Activated naive CD4-positive, alpha-beta T cell treated with anti-CD3 and anti-CD28 coated beads, Interleukin-2, amount 50 U/mL, for 24 hours (primary cell): ENCODE measurements at regions not wholly inside any gene's neighbourhood (a gene's known extent, or its start where the extent isn't known, plus 50 kb on each side); places are given as distances from the start of the nearest gene placed in this dataset.
"Not testable (repeated sequence)": the region's sequence is repeated elsewhere in the genome, so short reads cannot be mapped to it uniquely, and the experiment has no call there.

Experiments
- H3K27ac Mint-ChIP-seq: one replicate; pipeline ENCODE4 v1.8.0; 2021; ENCODE audit warnings: mild to moderate bottlenecking, mixed read lengths
- H3K27me3 Mint-ChIP-seq: one replicate; pipeline ENCODE4 v1.8.0; 2021; ENCODE audit warnings: mixed read lengths
- H3K36me3 Mint-ChIP-seq: one replicate; pipeline ENCODE4 v1.8.0; 2021; ENCODE audit warnings: mixed read lengths
- H3K4me1 Mint-ChIP-seq: one replicate; pipeline ENCODE4 v1.8.0; 2021; ENCODE audit warnings: mixed read lengths
- H3K4me3 Mint-ChIP-seq: one replicate; pipeline ENCODE4 v1.8.0; 2021; ENCODE audit warnings: mild to moderate bottlenecking, mixed read lengths
- H3K9me3 Mint-ChIP-seq: one replicate; pipeline ENCODE4 v1.8.0; 2021; ENCODE audit warnings: mixed read lengths

DNA sequence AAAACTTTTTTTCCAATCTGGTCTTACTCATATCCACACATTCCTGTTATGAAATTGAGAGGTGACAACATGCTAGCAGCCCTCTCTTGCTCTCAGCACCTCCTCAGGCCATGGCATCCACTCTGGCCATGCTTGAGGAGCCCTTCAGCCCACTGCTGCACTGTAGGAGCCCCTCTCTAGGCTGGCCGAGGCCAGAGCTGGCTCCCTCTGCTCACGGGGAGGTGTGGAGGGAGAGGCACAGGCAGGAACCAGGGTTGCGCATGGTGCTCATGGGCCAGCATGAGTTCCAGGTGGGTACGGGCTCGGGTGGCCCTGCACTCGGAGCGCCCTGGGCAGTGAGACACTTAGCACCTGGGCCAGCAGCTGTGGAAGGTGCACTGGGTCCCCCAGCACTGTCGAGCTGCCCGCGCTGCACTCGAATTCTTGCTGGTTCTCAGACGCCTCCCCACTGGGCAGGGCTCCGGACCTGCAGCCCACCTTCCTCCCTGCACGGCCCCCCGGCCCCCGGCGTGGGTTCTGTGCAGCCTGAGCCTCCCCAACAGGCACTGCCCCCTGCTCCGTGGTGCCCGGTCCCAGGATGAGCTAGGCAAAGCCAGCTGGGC lies 1669.6 kb upstream of the CELF4 start:
- Mint-ChIP-seq H3K36me3 (no peaks in the 10 kb centered on the region), H3K27ac (no peak overlapping the region), H3K27me3 (no peaks in the 10 kb centered on the region), H3K9me3 (peaks cover 8% of the 10 kb centered on the region), H3K4me1 (no peaks in the 10 kb centered on the region), H3K4me3 (no peak overlapping the region)

DNA sequence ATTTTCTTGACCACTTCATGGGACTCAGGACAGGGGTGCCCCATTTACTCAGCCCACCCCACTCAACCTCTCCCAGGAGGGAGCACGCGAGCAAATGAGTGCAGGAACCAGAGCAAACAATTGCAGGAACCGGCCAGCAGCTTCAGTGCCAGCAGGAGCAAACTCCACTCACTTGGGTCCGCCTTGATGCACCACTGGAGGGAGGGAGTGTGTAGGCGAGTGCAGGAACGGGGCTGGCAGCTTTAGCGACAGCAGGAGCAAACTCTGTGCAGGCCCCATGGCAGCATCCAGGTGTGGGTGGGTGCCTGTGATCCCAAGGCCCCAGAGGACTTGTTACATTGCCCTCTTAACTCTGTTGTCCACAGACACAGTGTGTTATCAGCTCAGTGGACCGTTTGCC lies 1667.3 kb upstream of the CELF4 start:
- H3K27me3 Mint-ChIP-seq, result no peaks in the 10 kb centered on the region
- H3K36me3 Mint-ChIP-seq, result no peaks in the 10 kb centered on the region
- peaks cover 16% of the 10 kb centered on the region for H3K9me3 Mint-ChIP-seq
- no peaks in the 10 kb centered on the region for H3K4me1 Mint-ChIP-seq
- no peak overlapping the region for H3K4me3 Mint-ChIP-seq
- no peak overlapping the region for H3K27ac Mint-ChIP-seq

DNA sequence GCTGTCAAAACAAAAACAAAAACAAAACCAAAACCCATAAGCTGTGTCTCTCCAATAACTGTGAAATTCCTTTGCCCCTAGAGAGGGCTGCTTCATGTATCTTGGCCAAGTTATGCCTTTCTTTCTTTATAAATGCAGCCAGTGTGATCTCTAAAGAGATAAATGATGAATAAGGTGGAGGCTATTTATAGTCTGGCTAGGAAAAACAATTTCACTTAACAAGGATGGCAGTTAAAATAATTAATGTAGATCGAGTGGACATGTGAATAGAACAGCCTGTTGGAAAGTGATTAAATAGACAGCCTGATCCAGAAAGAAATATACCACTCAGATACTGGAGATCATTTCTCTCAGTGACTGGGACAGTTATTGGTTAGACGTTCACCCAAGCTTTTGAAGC lies 1666.9 kb upstream of the CELF4 start:
- Mint-ChIP-seq H3K4me1 (no peaks in the 10 kb centered on the region), H3K27ac (no peak overlapping the region), H3K36me3 (no peaks in the 10 kb centered on the region), H3K27me3 (no peaks in the 10 kb centered on the region), H3K4me3 (no peak overlapping the region), H3K9me3 (peaks cover 16% of the 10 kb centered on the region)

DNA sequence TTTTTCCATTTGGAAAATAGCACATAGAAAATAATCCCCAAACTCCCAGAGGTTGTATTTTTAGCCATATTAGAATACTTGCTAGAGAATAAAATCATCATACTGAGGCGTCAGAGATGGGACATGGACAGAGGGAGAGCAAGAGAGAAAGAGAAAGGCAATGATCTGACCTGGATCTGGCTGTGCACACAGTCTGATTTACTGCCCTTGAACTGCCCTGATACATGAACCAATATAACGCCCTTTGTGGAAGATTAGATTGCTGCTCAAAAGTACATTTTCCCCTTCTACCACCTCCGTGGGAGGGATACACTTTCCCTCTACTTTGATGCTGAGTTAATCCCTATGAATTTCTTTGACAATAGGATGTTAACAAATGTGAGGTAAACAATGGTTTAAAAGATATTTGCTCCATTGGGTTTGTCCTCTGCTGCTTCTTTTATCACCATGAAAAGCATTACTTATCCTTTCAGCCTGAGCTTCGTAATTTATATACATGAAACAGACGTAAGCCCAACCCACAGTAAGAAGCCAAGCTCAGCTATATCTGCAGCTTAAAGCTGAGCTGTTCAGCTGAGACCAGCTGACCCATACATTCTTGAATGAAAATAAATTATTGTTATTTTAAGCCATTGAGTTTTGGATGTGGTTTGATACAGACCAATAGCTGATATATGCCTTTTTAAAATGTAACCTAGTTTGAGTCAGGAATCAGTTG lies 1664.6 kb upstream of the CELF4 start:
- Mint-ChIP-seq H3K36me3 (no peaks in the 10 kb centered on the region), H3K4me3 (no peak overlapping the region), H3K9me3 (peaks cover 27% of the 10 kb centered on the region), H3K4me1 (no peaks in the 10 kb centered on the region), H3K27ac (no peak overlapping the region), H3K27me3 (no peaks in the 10 kb centered on the region)

DNA sequence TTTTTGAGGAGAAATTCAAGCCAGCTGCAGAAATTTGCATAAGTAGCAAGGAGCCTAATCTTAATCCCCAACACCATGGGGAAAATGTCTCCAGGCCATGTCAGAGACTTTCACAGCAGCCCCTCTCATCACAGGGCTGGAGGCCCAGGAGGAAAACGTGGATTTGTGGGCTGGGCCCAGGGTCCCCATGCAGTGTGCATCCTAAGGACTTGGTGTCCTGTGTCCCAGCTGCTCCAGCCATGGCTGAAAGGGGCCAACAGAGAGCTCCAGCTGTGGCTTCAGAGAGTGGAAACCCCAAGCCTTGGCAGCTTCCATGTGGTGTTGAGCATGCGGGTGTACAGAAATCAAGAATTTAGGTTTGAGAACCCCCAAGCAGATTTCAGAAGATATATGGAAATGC lies 1662.2 kb upstream of the CELF4 start:
- not testable (repeated sequence) for H3K27me3 Mint-ChIP-seq, H3K4me1 Mint-ChIP-seq, H3K27ac Mint-ChIP-seq, H3K4me3 Mint-ChIP-seq, H3K36me3 Mint-ChIP-seq
- H3K9me3 Mint-ChIP-seq, result peaks cover 31% of the 10 kb centered on the region

DNA sequence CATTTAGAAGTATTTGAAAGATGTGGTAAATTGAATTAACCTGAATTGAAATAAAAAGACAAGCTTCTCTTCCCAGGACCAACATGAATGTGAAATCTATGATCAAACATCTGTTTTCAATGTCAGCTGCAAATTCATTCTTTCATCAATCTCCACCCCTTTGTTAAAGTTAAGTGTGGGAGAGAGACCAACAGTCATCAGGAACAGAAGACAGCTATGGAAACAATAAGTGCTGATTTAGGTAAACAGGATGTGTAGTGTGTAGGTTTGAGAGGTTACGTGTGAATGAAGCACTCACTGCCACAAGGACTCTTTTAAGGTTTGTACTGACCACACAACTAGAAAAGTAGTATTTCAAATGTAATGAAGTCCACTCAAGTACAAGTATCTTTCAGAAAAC lies 1659.8 kb upstream of the CELF4 start:
- no peak overlapping the region for H3K4me3 Mint-ChIP-seq
- H3K9me3 Mint-ChIP-seq, result peaks cover 28% of the 10 kb centered on the region
- H3K27me3 Mint-ChIP-seq, result no peaks in the 10 kb centered on the region
- H3K27ac Mint-ChIP-seq, result no peak overlapping the region
- H3K4me1 Mint-ChIP-seq, result no peaks in the 10 kb centered on the region
- H3K36me3 Mint-ChIP-seq, result no peaks in the 10 kb centered on the region

DNA sequence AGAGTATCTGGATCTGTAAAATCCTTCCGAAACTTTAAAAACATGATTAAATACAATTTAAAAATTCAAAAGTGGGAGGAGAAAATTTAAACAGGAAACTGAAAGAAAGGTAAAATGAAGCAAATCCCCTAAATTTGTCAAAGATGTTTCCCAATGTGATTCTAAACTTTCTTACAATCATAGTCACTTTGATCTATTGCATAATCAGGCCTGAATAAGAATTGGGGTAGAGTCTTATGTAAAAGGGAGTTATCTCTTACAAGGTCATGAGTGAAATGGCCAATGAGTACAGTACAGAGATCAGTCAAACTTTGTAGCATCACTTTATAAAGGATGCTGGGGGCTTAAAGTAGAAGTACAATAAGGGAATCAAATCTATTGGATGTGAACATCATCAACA lies 1657.7 kb upstream of the CELF4 start:
- no peak overlapping the region for H3K4me3 Mint-ChIP-seq
- H3K27me3 Mint-ChIP-seq, result no peaks in the 10 kb centered on the region
- peaks cover 26% of the 10 kb centered on the region for H3K9me3 Mint-ChIP-seq
- no peaks in the 10 kb centered on the region for H3K4me1 Mint-ChIP-seq
- no peaks in the 10 kb centered on the region for H3K36me3 Mint-ChIP-seq
- H3K27ac Mint-ChIP-seq, result no peak overlapping the region

DNA sequence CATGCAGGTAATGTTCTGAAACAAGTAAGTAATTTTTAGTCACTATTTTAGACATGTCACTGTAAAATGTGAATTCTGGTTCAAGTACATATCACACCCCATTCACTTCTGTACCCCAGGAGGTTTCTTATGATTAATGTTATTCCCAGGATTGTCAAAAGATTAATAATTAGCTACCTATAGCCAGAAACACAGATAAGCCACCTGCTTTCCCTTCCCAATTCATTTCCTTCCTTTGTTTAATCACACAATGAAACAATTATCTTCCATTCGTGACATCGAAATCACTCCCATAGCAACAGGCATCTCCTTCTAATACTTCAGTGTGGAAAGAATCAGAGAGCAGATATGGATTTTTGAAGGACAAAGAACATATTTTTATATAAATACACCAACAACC lies 1650.3 kb upstream of the CELF4 start:
- Mint-ChIP-seq H3K36me3 (no peaks in the 10 kb centered on the region), H3K27me3 (no peaks in the 10 kb centered on the region), H3K4me1 (no peaks in the 10 kb centered on the region), H3K27ac (no peak overlapping the region), H3K9me3 (peaks cover 10% of the 10 kb centered on the region), H3K4me3 (no peak overlapping the region)

DNA sequence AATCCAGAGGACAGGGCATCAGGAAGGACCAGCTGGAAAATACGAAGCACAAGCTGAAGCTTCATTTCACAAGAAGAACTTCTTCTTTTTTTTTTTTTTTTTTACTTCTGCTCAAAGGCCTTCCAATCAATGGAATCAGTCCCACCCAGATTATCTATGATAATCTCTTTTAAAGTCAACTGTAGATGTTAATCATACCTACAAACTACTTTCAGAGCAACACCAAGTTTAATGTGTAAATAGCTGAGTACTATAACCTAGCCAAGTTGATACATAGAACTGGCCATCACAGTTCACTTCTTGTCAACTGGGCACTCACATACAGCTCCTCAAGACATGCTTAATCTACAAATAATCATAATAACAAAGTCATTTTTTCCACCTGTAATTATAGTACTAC lies 1645.9 kb upstream of the CELF4 start:
- Mint-ChIP-seq H3K27ac (no peak overlapping the region), H3K4me1 (no peaks in the 10 kb centered on the region), H3K4me3 (no peak overlapping the region), H3K36me3 (no peaks in the 10 kb centered on the region), H3K9me3 (no peaks in the 10 kb centered on the region), H3K27me3 (no peaks in the 10 kb centered on the region)

DNA sequence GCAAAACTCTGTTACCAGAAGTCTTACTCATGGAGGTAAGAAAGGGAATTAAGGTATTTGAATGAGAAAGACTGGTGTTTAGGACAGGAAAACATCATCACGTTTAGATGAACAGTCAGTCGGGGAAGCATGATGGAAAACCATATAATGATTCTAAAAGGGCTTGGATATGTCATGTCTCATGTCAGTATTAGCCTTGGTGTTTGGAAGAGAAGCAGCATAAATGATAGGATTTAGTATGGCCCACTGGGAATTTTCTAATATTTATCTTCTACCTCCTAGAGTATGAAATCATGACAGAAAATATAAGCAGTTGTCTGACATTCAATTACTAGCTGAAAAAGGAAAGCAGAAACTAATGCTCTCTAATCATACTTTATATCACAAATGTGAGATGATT lies 1643.6 kb upstream of the CELF4 start:
- Mint-ChIP-seq H3K27ac (no peak overlapping the region), H3K4me3 (no peak overlapping the region), H3K27me3 (no peaks in the 10 kb centered on the region), H3K9me3 (no peaks in the 10 kb centered on the region), H3K4me1 (no peaks in the 10 kb centered on the region), H3K36me3 (no peaks in the 10 kb centered on the region)

DNA sequence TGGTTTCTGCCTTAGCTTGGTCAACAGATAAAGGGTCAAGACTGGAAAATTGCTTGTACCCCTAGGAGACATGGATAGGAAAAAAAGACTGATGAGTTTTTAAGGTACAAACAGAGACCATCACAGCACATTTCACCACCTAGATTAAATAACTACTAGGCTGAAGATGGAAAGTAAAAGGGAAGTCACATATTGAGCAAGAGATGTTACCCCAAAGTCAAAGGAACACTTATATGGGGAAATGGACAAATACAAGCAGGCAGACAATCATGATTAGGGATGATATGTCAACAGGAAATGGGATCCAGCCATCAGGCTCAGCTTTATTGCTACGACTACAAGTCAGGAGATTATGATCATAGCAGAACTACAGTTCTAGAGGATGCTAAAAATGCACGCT lies 1643.1 kb upstream of the CELF4 start:
- H3K27me3 Mint-ChIP-seq, result no peaks in the 10 kb centered on the region
- no peak overlapping the region for H3K4me3 Mint-ChIP-seq
- no peaks in the 10 kb centered on the region for H3K9me3 Mint-ChIP-seq
- no peak overlapping the region for H3K27ac Mint-ChIP-seq
- H3K36me3 Mint-ChIP-seq, result no peaks in the 10 kb centered on the region
- H3K4me1 Mint-ChIP-seq, result no peaks in the 10 kb centered on the region

DNA sequence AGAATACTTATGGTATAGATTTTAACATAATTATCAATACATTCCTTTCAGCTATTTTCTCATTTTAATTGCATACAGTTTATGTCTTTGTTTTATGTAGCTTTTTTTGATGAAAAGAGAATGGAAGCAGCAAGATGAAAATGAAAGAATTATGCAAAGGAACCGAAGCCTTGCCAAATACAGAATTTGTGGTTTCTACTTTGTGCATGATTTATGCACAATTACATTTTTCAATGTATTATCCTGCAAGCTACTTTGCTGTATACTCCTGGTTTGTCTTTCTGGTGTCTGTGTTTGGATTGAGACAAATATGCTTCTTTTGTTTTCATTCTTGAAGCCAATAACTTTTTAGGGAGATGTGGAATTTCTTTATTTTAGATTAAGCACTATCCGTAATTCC lies 1642.6 kb upstream of the CELF4 start:
- no peak overlapping the region for H3K4me3 Mint-ChIP-seq
- H3K27ac Mint-ChIP-seq, result no peak overlapping the region
- no peaks in the 10 kb centered on the region for H3K4me1 Mint-ChIP-seq
- no peaks in the 10 kb centered on the region for H3K9me3 Mint-ChIP-seq
- no peaks in the 10 kb centered on the region for H3K36me3 Mint-ChIP-seq
- H3K27me3 Mint-ChIP-seq, result no peaks in the 10 kb centered on the region

DNA sequence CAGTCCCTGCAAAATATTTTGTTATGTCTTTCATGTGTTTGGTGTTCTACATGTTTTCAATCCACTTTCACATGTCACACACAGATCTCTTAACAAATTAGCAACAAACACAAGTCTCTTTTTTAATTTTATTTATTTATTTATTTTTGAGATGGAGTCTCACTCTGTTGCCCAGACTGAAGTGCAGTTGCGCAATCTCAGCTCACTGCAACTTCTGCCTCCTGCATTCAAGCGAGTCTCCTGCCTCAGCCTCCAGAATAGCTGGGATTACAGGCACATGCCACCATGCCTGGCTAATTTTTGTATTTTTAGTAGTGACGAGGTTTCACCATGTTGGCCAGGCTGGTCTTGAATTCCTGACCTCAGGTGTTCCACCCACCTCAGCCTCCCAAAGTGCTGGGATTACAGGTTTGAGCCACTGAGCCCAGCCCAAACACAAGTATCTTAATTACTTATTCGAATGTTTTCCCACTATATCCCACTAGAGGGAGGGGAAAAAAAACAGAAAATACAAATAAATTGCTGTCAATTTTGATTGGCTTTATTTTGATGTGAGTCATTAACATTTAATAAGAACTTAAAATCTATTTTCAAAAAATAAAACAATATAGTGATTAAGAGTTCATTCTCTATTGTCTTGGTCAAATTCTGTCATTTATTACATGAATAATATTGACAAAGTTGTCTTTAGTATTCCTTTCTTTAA lies 1641.0 kb upstream of the CELF4 start:
- H3K27ac Mint-ChIP-seq, H3K36me3 Mint-ChIP-seq, H3K9me3 Mint-ChIP-seq, H3K27me3 Mint-ChIP-seq, H3K4me3 Mint-ChIP-seq, H3K4me1 Mint-ChIP-seq: not testable (repeated sequence)

DNA sequence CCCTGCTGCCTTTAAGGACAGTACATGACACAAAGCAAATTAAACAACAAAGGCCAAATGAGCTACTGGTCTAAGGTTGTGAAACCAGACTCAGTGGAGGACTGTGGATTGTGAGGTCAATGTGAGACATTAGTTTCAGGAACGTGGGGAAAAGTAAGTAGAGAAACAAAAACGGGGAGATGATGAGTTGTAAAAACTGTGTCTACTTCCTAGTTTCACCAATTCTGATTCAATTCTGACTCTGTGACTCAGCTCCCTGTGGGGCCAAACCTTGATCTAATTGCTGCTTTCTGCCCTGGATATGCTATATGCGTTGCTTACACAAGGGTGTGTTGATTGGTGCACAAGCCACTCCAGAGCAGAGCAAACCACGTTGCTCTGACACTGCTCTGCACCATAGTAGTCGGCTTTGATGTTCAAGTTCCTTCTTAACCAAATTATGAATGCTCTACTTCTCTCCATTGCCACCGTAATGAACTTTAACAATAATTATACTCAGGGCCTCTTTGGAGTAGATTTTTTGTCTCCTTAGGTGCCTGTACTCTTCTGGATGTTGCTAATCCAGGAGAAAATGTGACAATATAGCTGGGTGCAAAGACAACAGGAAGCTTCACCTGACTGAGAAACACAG lies 1640.1 kb upstream of the CELF4 start:
- H3K36me3 Mint-ChIP-seq, result no peaks in the 10 kb centered on the region
- no peaks in the 10 kb centered on the region for H3K4me1 Mint-ChIP-seq
- H3K4me3 Mint-ChIP-seq, result no peak overlapping the region
- no peaks in the 10 kb centered on the region for H3K9me3 Mint-ChIP-seq
- H3K27me3 Mint-ChIP-seq, result no peaks in the 10 kb centered on the region
- no peak overlapping the region for H3K27ac Mint-ChIP-seq

DNA sequence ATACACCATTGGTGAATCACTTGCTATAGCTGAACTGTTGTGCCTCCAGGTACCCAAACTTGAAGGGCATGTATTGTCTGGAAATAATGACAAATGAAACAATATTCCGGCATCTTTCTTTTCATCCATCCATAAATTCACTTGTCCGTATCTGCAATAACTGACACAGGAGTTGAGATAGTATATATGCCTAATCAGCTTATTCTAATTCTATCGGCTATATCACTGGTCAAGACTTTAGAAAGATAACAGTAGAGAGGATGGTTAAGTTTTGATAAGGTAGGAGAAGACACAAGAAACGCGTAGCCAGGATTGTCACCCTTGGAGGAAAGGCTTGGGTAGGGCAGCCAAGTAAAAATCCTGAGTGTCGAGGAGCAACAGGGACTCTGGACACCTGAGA lies 1634.6 kb upstream of the CELF4 start:
- no peak overlapping the region for H3K4me3 Mint-ChIP-seq
- no peaks in the 10 kb centered on the region for H3K4me1 Mint-ChIP-seq
- no peaks in the 10 kb centered on the region for H3K36me3 Mint-ChIP-seq
- no peak overlapping the region for H3K27ac Mint-ChIP-seq
- no peaks in the 10 kb centered on the region for H3K9me3 Mint-ChIP-seq
- no peaks in the 10 kb centered on the region for H3K27me3 Mint-ChIP-seq

DNA sequence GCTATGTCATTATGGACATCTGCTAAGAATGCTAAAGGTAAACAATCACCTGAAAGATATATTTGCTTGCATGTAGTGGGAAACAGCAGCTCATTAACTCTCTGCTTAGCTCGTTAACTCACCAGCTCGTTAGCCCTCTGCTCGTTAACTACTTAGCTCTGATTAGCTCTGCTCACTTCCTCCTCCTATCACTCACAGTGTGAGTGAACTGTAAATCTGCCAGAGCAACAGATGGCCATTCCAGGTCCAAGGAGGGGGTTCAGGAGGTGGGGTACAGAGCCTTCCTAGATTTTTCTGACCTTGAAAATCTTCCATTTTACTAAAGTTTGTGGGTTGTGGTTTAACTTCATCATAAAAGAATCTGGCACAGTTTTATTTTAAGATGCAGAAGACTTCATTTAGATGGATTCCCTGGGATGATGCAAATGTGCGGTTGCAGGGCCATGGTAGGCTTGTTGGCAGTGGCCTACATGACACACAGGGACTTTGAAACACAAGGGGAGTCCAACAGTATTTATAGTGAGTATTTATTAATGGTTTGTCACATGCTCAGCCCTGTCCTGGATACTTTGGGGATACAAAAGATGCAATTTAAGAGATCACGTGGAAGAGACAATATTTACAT lies 1633.7 kb upstream of the CELF4 start:
- no peaks in the 10 kb centered on the region for H3K36me3 Mint-ChIP-seq
- H3K27me3 Mint-ChIP-seq, result no peaks in the 10 kb centered on the region
- H3K27ac Mint-ChIP-seq, result no peak overlapping the region
- no peaks in the 10 kb centered on the region for H3K9me3 Mint-ChIP-seq
- no peaks in the 10 kb centered on the region for H3K4me1 Mint-ChIP-seq
- no peak overlapping the region for H3K4me3 Mint-ChIP-seq
